ENCODE measurements at regions not wholly inside any gene's neighbourhood (a gene's known extent, or its start where the extent isn't known, plus 50 kb on each side); places are given as distances from the start of the nearest gene placed in this dataset.

DNA sequence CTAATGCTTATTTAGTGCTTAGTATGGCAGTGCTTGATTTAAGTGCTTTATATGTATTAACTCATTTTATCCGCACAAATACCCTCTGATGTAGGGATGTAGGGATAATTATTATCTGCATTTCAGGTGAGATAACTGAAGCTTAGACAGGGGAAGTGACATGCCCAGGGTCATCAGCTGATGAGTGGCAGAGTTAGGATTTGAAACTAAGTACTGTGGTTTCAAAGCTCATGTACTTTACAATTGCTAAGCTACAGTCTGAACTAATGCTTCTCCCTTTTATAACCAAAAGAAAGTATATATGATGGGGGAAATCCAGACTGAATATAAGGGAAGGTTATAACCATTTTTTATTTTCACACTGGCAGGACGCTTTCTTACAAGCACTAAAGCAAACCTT lies 229.6 kb upstream of the NAV3 start:
- DNase-seq (ENCODE audit: low read depth): no peak
- H3K4me3 ChIP-seq (ENCODE audit: low read depth, low read length): no peak overlapping the region
- TF ChIP-seq, protein P1, sequence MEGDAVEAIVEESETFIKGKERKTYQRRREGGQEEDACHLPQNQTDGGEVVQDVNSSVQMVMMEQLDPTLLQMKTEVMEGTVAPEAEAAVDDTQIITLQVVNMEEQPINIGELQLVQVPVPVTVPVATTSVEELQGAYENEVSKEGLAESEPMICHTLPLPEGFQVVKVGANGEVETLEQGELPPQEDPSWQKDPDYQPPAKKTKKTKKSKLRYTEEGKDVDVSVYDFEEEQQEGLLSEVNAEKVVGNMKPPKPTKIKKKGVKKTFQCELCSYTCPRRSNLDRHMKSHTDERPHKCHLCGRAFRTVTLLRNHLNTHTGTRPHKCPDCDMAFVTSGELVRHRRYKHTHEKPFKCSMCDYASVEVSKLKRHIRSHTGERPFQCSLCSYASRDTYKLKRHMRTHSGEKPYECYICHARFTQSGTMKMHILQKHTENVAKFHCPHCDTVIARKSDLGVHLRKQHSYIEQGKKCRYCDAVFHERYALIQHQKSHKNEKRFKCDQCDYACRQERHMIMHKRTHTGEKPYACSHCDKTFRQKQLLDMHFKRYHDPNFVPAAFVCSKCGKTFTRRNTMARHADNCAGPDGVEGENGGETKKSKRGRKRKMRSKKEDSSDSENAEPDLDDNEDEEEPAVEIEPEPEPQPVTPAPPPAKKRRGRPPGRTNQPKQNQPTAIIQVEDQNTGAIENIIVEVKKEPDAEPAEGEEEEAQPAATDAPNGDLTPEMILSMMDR (IDR thresholded peaks at IDR 0.05; ENCODE audit: low read depth, low read length, missing control alignments): no peak

DNA sequence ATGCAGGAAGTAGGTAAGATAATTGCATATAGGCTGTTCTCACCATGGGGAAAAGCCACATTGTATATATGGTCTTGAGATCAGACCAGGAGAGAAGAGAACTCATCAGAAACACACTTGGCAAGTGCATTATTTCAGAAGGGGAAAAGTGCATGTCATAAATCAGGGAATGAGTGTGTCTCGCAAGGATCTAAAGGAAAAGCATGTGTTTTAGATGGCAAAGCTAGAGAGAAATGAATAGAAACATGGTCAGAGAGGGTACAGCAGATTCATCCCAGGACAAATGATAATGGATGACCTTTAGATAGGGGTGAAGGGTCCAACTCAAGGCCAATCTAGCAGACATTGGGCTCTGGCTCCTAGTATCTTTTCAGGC lies 230.2 kb upstream of the NAV3 start:
- DNase-seq (ENCODE audit: low read depth): no peak
- TF ChIP-seq, protein P1 (IDR thresholded peaks at IDR 0.05; ENCODE audit: low read depth, low read length, missing control alignments): no peak
- no peak overlapping the region for H3K4me3 ChIP-seq (ENCODE audit: low read depth, low read length)

DNA sequence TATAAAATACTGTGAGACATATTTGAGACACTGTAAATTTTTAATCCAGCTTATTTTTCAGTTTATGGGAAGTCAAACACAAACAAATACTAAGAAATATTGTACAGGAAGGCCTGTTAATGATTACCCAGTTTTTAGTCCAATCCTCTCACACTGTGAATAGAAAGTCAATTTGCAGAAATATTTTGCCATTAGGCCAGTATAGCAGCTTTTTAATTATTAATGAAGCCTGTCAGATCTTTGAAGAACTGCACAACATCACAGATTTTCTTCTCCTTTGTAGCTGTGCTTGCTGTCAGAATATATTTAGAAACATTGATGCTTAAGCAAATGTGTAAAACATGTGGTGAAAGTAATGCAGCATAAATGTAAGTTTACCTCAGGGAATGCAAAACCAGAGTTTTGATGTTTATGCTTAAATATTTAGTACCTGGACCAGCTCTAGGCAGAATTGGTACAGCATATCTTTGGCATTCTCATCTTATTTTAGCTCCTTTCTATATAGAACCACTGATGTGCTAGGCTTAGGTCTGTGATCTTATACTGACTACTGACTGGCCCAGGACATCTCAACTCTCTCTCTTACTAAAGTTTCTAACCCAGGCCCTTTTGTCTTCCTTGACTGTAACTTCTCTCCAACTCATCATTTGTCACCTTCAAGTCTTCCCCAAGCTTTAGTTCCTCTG lies 230.8 kb upstream of the NAV3 start:
- no peak for DNase-seq (ENCODE audit: low read depth)
- TF ChIP-seq, protein P1 (IDR thresholded peaks at IDR 0.05; ENCODE audit: low read depth, low read length, missing control alignments): no peak
- no peak overlapping the region for H3K4me3 ChIP-seq (ENCODE audit: low read depth, low read length)

DNA sequence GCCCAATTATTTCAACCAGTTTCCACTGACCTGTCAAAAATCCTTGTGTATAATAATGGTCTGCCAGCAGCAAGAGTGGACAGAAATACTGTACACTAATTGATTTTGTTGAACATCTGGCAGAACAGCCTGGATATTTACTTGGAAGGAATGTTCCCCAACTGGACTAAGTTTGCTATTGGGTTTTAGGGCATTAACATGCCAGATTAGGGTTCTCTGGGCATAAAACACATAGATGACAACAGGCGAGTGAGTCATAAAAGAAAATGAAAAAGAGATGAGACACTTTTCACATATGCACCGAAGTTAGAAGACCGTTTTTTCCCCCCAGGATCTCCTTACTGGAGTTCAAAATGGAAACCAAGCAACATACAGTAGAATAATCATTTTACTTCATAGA lies 236.3 kb upstream of the NAV3 start:
- DNase-seq (ENCODE audit: low read depth): no peak
- TF ChIP-seq, protein P1 (IDR thresholded peaks at IDR 0.05; ENCODE audit: low read depth, low read length, missing control alignments): no peak
- H3K4me3 ChIP-seq (ENCODE audit: low read depth, low read length): no peak overlapping the region

DNA sequence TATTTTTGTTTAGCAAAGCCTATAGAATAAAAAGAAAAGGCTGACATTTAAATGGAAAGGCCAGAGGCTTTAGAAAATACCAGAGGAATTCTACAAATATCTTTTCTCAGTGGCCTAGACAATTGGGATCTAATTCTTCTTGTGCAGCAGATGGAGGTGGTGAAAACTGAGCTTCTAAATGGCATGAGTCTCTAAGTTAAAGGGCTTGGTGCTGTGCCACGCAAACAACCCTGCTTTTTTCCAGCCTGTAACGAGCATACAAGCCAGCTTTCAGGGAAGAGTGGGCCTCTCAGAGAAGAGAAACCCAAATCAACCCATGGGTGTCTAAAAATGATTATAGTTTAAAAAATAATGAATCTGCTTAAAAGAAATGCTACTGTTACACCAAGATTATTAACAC lies 237.9 kb upstream of the NAV3 start:
- DNase-seq (ENCODE audit: low read depth): no peak
- TF ChIP-seq, protein P1 (IDR thresholded peaks at IDR 0.05; ENCODE audit: low read depth, low read length, missing control alignments): no peak
- H3K4me3 ChIP-seq (ENCODE audit: low read depth, low read length): no peak overlapping the region

DNA sequence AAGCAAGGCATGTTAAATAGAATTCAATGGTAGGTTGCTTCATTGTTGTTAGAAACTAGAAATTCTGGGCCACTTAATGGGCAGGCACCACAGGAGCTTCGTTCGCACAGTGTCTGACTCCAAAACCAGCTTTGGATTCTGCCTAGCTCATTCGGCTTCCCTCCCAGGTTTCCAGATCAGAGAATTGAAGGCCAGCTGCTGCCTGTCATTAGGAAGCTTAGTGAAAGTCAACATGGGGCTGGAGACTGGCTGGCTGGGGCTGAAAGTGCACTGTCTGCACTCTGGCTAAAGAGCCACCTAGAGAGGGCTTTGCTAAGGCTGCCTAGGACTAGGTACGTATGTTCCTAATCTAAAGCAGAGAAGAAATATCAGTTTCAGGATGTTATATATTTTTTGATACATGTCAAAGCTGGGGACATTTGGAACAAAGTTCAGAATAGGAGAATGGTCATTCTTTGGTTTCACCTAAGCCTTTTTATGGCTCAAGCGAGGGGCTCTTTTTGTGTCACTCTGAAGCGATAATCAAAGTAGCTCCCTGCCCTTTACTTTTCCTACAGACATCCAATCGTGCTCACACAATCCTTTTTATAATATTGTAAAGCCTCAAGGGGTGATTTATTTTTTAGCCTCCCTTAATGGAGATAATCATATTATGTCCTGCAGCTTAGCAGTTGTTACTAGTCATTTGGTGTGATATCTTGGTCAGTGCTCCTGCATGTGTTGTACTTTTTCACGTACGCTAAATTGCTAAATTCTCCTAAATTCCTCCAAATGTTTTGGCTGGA lies 238.5 kb upstream of the NAV3 start:
- DNase-seq (ENCODE audit: low read depth): no peak
- H3K4me3 ChIP-seq (ENCODE audit: low read depth, low read length): no peak overlapping the region
- TF ChIP-seq, protein P1 (IDR thresholded peaks at IDR 0.05; ENCODE audit: low read depth, low read length, missing control alignments): no peak
